ENCODE measurements at regions not wholly inside any gene's neighbourhood (a gene's known extent, or its start where the extent isn't known, plus 50 kb on each side); places are given as distances from the start of the nearest gene placed in this dataset.

- Histone ChIP-seq H3K27ac (ENCODE audit: extremely low read depth, low read depth, low read length) (no peak overlapping the region), H3K36me3 (ENCODE audit: control insufficient read depth in 2 of 2, insufficient read depth in 1 of 2, low read length in 2 of 2) (no peaks in the 10 kb centered on the region), H3K9me3 (ENCODE audit: control insufficient read depth, insufficient read depth, low read depth, low read length) (no peaks in the 10 kb centered on the region), H3K4me3 (ENCODE audit: low read depth, low read length) (no peak overlapping the region), H3K4me1 (ENCODE audit: control insufficient read depth, insufficient read depth, low read length) (no peaks in the 10 kb centered on the region)
- ChIA-PET CTCF (interaction anchor here (0.7 kb wide), 1 partner anchor 1466 kb away, joined by 4 read pairs; no protein-coding TSS in a partner anchor), POLR2A (no interaction called here)
- no peak for TF ChIP-seq ZNF214 (tag by site-specific recombination; IDR thresholded peaks at IDR 0.05; ENCODE audit: borderline replicate concordance)
- TF ChIP-seq ZNF623 (tag by site-specific recombination; IDR thresholded peaks at IDR 0.05): peak; percentile 58
- TF ChIP-seq SETDB1 (IDR thresholded peaks at IDR 0.05; ENCODE audit: insufficient read length, low read length): no peak
- TF ChIP-seq SP2 (tag by site-specific recombination; IDR thresholded peaks at IDR 0.05): no peak
- no peak for TF ChIP-seq ZBTB20 (tag by site-specific recombination; IDR thresholded peaks at IDR 0.05)
- TF ChIP-seq ZNF155 (tag by site-specific recombination; IDR thresholded peaks at IDR 0.05): no peak
- TF ChIP-seq ELK4 (IDR thresholded peaks at IDR 0.05; ENCODE audit: borderline replicate concordance, low read depth, low read length): no peak
- TF ChIP-seq OSR2 (tag by site-specific recombination; IDR thresholded peaks at IDR 0.05): no peak
- no peak for TF ChIP-seq ZBTB7A (tag by site-specific recombination; IDR thresholded peaks at IDR 0.05; ENCODE audit: low read depth)
- TF ChIP-seq PATZ1 (tag by site-specific recombination; IDR thresholded peaks at IDR 0.05): no peak
- no peak for TF ChIP-seq ZNF610 (tag by site-specific recombination; IDR thresholded peaks at IDR 0.05; ENCODE audit: borderline replicate concordance)
- no peak for TF ChIP-seq KLF16 (tag by site-specific recombination; IDR thresholded peaks at IDR 0.05)
- no peak for TF ChIP-seq ZSCAN5A (tag by site-specific recombination; IDR thresholded peaks at IDR 0.05)
- TF ChIP-seq ZNF747 (tag by site-specific recombination; IDR thresholded peaks at IDR 0.05): no peak
- peak; percentile 97 for TF ChIP-seq EGR2 (tag by site-specific recombination; IDR thresholded peaks at IDR 0.05; ENCODE audit: low read depth)
- no peak for TF ChIP-seq ZNF785 (tag by site-specific recombination; IDR thresholded peaks at IDR 0.05)
- TF ChIP-seq ZFHX2 (tag by site-specific recombination; conservative IDR thresholded peaks at IDR 0.05): peak; percentile 89
- TF ChIP-seq BCL11B (tag by site-specific recombination; IDR thresholded peaks at IDR 0.05; ENCODE audit: low read depth): no peak
- no peak for TF ChIP-seq GLI2 (tag by site-specific recombination; IDR thresholded peaks at IDR 0.05; ENCODE audit: borderline replicate concordance, low read depth)
- no peak for TF ChIP-seq KLF7 (tag by site-specific recombination; IDR thresholded peaks at IDR 0.05; ENCODE audit: borderline replicate concordance)
Measured at GRCh38 chr6:7473805-7474719, 67.4 kb upstream of the DSP start.

- ChIA-PET CTCF (interaction anchor here (0.7 kb wide), 2 partner anchors 199 to 1467 kb away, joined by 4 to 6 read pairs; no protein-coding TSS in a partner anchor), POLR2A (no interaction called here)
- Histone ChIP-seq H3K9me3 (ENCODE audit: control insufficient read depth, insufficient read depth, low read depth, low read length) (no peaks in the 10 kb centered on the region), H3K27ac (ENCODE audit: extremely low read depth, low read depth, low read length) (no peak overlapping the region), H3K36me3 (ENCODE audit: control insufficient read depth in 2 of 2, insufficient read depth in 1 of 2, low read length in 2 of 2) (no peaks in the 10 kb centered on the region), H3K4me1 (ENCODE audit: control insufficient read depth, insufficient read depth, low read length) (no peaks in the 10 kb centered on the region; the same call in 1 of the 2 replicates), H3K4me3 (ENCODE audit: low read depth, low read length) (no peak overlapping the region)
- no peak for TF ChIP-seq HIC1 (tag by site-specific recombination; IDR thresholded peaks at IDR 0.05)
- no peak for TF ChIP-seq ZFP41 (tag by site-specific recombination; IDR thresholded peaks at IDR 0.05; ENCODE audit: borderline replicate concordance)
- TF ChIP-seq ZNF521 (tag by site-specific recombination; IDR thresholded peaks at IDR 0.05): no peak
- no peak for TF ChIP-seq ZBTB17 (tag by site-specific recombination; IDR thresholded peaks at IDR 0.05)
- no peak for TF ChIP-seq ZNF19 (tag by site-specific recombination; IDR thresholded peaks at IDR 0.05; ENCODE audit: low read depth)
- no peak for TF ChIP-seq SP2 (tag by site-specific recombination; IDR thresholded peaks at IDR 0.05)
- TF ChIP-seq ZNF239 (tag by site-specific recombination; IDR thresholded peaks at IDR 0.05): no peak
- no peak for TF ChIP-seq ZBTB26 (tag by site-specific recombination; optimal IDR thresholded peaks at IDR 0.05)
- TF ChIP-seq ZNF624 (tag by site-specific recombination; IDR thresholded peaks at IDR 0.05): no peak
Measured at GRCh38 chr6:7475081-7475480, 66.4 kb upstream of the DSP start.

Measured in HEK293 (cell line).